ENCODE measurements at regions not wholly inside any gene's neighbourhood (a gene's known extent, or its start where the extent isn't known, plus 50 kb on each side); places are given as distances from the start of the nearest gene placed in this dataset.

- H4K8ac ChIP-seq (replicated peaks; ENCODE audit: insufficient read length, low read depth, low read length): no peak overlapping the region
- peak; percentile 29 for DNase-seq
- H2BK15ac ChIP-seq (ENCODE audit: low read depth, low read length): no peak overlapping the region
- no peak overlapping the region for H2BK20ac ChIP-seq (ENCODE audit: low read depth, low read length, poor library complexity, severe bottlenecking)
- H3K23me2 ChIP-seq (ENCODE audit: insufficient read length, low read depth, low read length, poor library complexity, severe bottlenecking): no peaks in the 10 kb centered on the region
- no peak overlapping the region for H3K27ac ChIP-seq (ENCODE audit: insufficient read length, low read depth, low read length)
- H3K27ac Mint-ChIP-seq: peak overlapping the region in 1 of 3 experiments; percentile 23; a peak in 1 of 7 replicates
- TF ChIP-seq CTCF (conservative IDR thresholded peaks at IDR 0.05): no peak
- no peak overlapping the region for H3K4me2 ChIP-seq (ENCODE audit: insufficient read depth, insufficient read length, low read length)
- no peaks in the 10 kb centered on the region for H3K36me3 Mint-ChIP-seq (ENCODE audit: insufficient read depth in 1 of 3, low read depth in 3 of 3)
- H3K14ac ChIP-seq (ENCODE audit: insufficient read depth, low read length): no peak overlapping the region
- H2BK5ac ChIP-seq (ENCODE audit: insufficient read length, low read length): no peak overlapping the region
- no peaks in the 10 kb centered on the region for H4K20me1 ChIP-seq (ENCODE audit: control insufficient read depth, insufficient read depth, insufficient read length)
- no peak overlapping the region for H2AFZ ChIP-seq (ENCODE audit: low read length)
- H3K23ac ChIP-seq (ENCODE audit: insufficient read length, low read depth, low read length): no peak overlapping the region
- H3K18ac ChIP-seq (ENCODE audit: insufficient read length, low read depth, low read length): no peak overlapping the region
- no peaks in the 10 kb centered on the region for H3K9me3 ChIP-seq (ENCODE audit: control insufficient read depth, low read depth, low read length)
- no peak overlapping the region for H4K5ac ChIP-seq (ENCODE audit: insufficient read length, low read depth, low read length)
- no peak overlapping the region for H4K91ac ChIP-seq (ENCODE audit: insufficient read length, low read depth, low read length)
- H3K56ac ChIP-seq (ENCODE audit: insufficient read length, low read depth, low read length): no peak overlapping the region
- no peaks in the 10 kb centered on the region for H3K79me1 ChIP-seq (ENCODE audit: insufficient read depth, low read depth, low read length, poor library complexity, severe bottlenecking)
- no peaks in the 10 kb centered on the region for H3K4me1 ChIP-seq (ENCODE audit: insufficient read depth, low read length)
- H3T11ph ChIP-seq (ENCODE audit: low read length): no peak overlapping the region
- H3K27me3 ChIP-seq (ENCODE audit: insufficient read depth, low read length): no peaks in the 10 kb centered on the region
- no peak overlapping the region for H2BK120ac ChIP-seq (ENCODE audit: low read depth, low read length, poor library complexity, severe bottlenecking)
- H3K9ac ChIP-seq (ENCODE audit: extremely low read depth, insufficient read length, low read length): no peak overlapping the region
- no CpG with 5 or more reads among the region's 3 CpGs for WGBS (ENCODE audit: extremely low coverage, insufficient read length, low lambda C conversion rate)
- H2BK12ac ChIP-seq (ENCODE audit: insufficient read length, low read depth, low read length): no peak overlapping the region
- no peaks in the 10 kb centered on the region for H3K9me3 Mint-ChIP-seq
- no peaks in the 10 kb centered on the region for H3K79me2 ChIP-seq (ENCODE audit: insufficient read depth, low read length)
- H3K4me3 Mint-ChIP-seq: no peak overlapping the region
- peaks cover 8 to 11% of the 10 kb centered on the region in 2 experiments for H3K4me1 Mint-ChIP-seq
- H3K4ac ChIP-seq (ENCODE audit: low read depth, low read length): no peak overlapping the region
- H2AK5ac ChIP-seq (ENCODE audit: insufficient read length, low read length): no peak overlapping the region
- H3K27me3 Mint-ChIP-seq (ENCODE audit: low read depth): peaks cover 11% of the 10 kb centered on the region
These were observed 271.5 kb downstream of the HRH4 start for GRCh38 chr18:24731981-24732380.
